ENCODE measurements at regions not wholly inside any gene's neighbourhood (a gene's known extent, or its start where the extent isn't known, plus 50 kb on each side); places are given as distances from the start of the nearest gene placed in this dataset.

- TF ChIP-seq EZH2 (IDR thresholded peaks at IDR 0.05; ENCODE audit: low read length, missing control alignments), result no peak
- no peak for TF ChIP-seq CTCF (conservative IDR thresholded peaks at IDR 0.05 in 1 of 2, IDR thresholded peaks at IDR 0.05 in 1 of 2; ENCODE audit: low read depth in 1 of 2, low read length in 2 of 2)
- no peaks in the 10 kb centered on the region for H4K20me1 ChIP-seq (ENCODE audit: control insufficient read depth, extremely low read depth, insufficient read depth, low read length)
- H3K4me3 ChIP-seq (replicated peaks in 1 of 4; ENCODE audit: control extremely low read depth in 1 of 4, insufficient read depth in 1 of 4, low read depth in 3 of 4, low read length in 4 of 4), result no peak overlapping the region
These were observed 53.7 kb upstream of the DUSP5 start for GRCh38 chr10:110444004-110444337.

GRCh38 chr10:110445871-110446270 lies 51.8 kb upstream of the DUSP5 start:
- no peaks in the 10 kb centered on the region for H3K36me3 ChIP-seq (ENCODE audit: control insufficient read depth, insufficient read depth, low read length)
- peaks cover 10% of the 10 kb centered on the region for H3K4me1 ChIP-seq (ENCODE audit: control insufficient read depth, extremely low read depth, insufficient read depth, low read length)
- no peak overlapping the region for H3K4me2 ChIP-seq (ENCODE audit: extremely low read depth, insufficient read depth, low read length)
- no peak overlapping the region for H2AFZ ChIP-seq (ENCODE audit: low read length)
- no peaks in the 10 kb centered on the region for H3K79me2 ChIP-seq (ENCODE audit: control insufficient read depth, insufficient read depth, low read length)
- H3K4me3 ChIP-seq (replicated peaks in 1 of 4; ENCODE audit: control extremely low read depth in 1 of 4, insufficient read depth in 1 of 4, low read depth in 3 of 4, low read length in 4 of 4), result no peak overlapping the region
- H3K9ac ChIP-seq (ENCODE audit: insufficient read depth, low read length), result no peak overlapping the region
- no peaks in the 10 kb centered on the region for H4K20me1 ChIP-seq (ENCODE audit: control insufficient read depth, extremely low read depth, insufficient read depth, low read length)
- no peak overlapping the region for H3K27ac ChIP-seq (ENCODE audit: insufficient read depth, low read length)
- no peak for DNase-seq (ENCODE audit: low read depth in 2 of 2)
- no peaks in the 10 kb centered on the region for H3K9me3 ChIP-seq (ENCODE audit: control insufficient read depth, insufficient read depth, low read depth, low read length)
- H3K27me3 ChIP-seq (ENCODE audit: control insufficient read depth, insufficient read depth, low read length), result no peaks in the 10 kb centered on the region
- TF ChIP-seq EZH2 (IDR thresholded peaks at IDR 0.05; ENCODE audit: low read length, missing control alignments) (no peak), CTCF (conservative IDR thresholded peaks at IDR 0.05 in 1 of 2, IDR thresholded peaks at IDR 0.05 in 1 of 2; ENCODE audit: low read depth in 1 of 2, low read length in 2 of 2) (no peak)

More at GRCh38 chr10:110444004-110444337, 53.7 kb upstream of the DUSP5 start:
- no peaks in the 10 kb centered on the region for H3K36me3 ChIP-seq (ENCODE audit: control insufficient read depth, insufficient read depth, low read length)
- H3K27ac ChIP-seq (ENCODE audit: insufficient read depth, low read length), result no peak overlapping the region
- peaks cover 10% of the 10 kb centered on the region for H3K4me1 ChIP-seq (ENCODE audit: control insufficient read depth, extremely low read depth, insufficient read depth, low read length)
- no peaks in the 10 kb centered on the region for H3K79me2 ChIP-seq (ENCODE audit: control insufficient read depth, insufficient read depth, low read length)
- no peaks in the 10 kb centered on the region for H3K27me3 ChIP-seq (ENCODE audit: control insufficient read depth, insufficient read depth, low read length)
- H3K9me3 ChIP-seq (ENCODE audit: control insufficient read depth, insufficient read depth, low read depth, low read length), result no peaks in the 10 kb centered on the region
- H2AFZ ChIP-seq (ENCODE audit: low read length), result no peak overlapping the region
- no peak overlapping the region for H3K9ac ChIP-seq (ENCODE audit: insufficient read depth, low read length)
- no peak overlapping the region for H3K4me2 ChIP-seq (ENCODE audit: extremely low read depth, insufficient read depth, low read length)
- DNase-seq (ENCODE audit: low read depth in 2 of 2), result no peak

GRCh38 chr10:110446277-110446676 lies 51.4 kb upstream of the DUSP5 start:
- Histone ChIP-seq H3K9ac (ENCODE audit: insufficient read depth, low read length) (no peak overlapping the region), H3K4me1 (ENCODE audit: control insufficient read depth, extremely low read depth, insufficient read depth, low read length) (peaks cover 10% of the 10 kb centered on the region), H3K4me3 (replicated peaks in 1 of 4; ENCODE audit: control extremely low read depth in 1 of 4, insufficient read depth in 1 of 4, low read depth in 3 of 4, low read length in 4 of 4) (no peak overlapping the region), H4K20me1 (ENCODE audit: control insufficient read depth, extremely low read depth, insufficient read depth, low read length) (no peaks in the 10 kb centered on the region), H3K27ac (ENCODE audit: insufficient read depth, low read length) (no peak overlapping the region), H3K9me3 (ENCODE audit: control insufficient read depth, insufficient read depth, low read depth, low read length) (no peaks in the 10 kb centered on the region), H3K27me3 (ENCODE audit: control insufficient read depth, insufficient read depth, low read length) (no peaks in the 10 kb centered on the region), H3K36me3 (ENCODE audit: control insufficient read depth, insufficient read depth, low read length) (no peaks in the 10 kb centered on the region), H3K4me2 (ENCODE audit: extremely low read depth, insufficient read depth, low read length) (no peak overlapping the region), H3K79me2 (ENCODE audit: control insufficient read depth, insufficient read depth, low read length) (no peaks in the 10 kb centered on the region), H2AFZ (ENCODE audit: low read length) (no peak overlapping the region)
- DNase-seq (ENCODE audit: low read depth in 2 of 2), result no peak
- TF ChIP-seq EZH2 (IDR thresholded peaks at IDR 0.05; ENCODE audit: low read length, missing control alignments) (no peak), CTCF (conservative IDR thresholded peaks at IDR 0.05 in 1 of 2, IDR thresholded peaks at IDR 0.05 in 1 of 2; ENCODE audit: low read depth in 1 of 2, low read length in 2 of 2) (no peak)

Measured in fibroblast of lung (primary cell).